MM.1S (cell line): ENCODE measurements at regions not wholly inside any gene's neighbourhood (a gene's known extent, or its start where the extent isn't known, plus 50 kb on each side); places are given as distances from the start of the nearest gene placed in this dataset.

ENCODE experiments used
- DNase-seq: peaks from one replicate; pipeline ENCODE4 v3.0.0-alpha.2; 2015
- H2AFZ ChIP-seq: fragments of 300-600 bp; sonication (generic); 2 replicates; pipeline ENCODE4 v1.6.0; 2016; ENCODE audit warnings: antibody characterized with exemption, low read length
- H3F3A ChIP-seq: fragments of 300-600 bp; sonication (generic); 2 replicates; pipeline ENCODE4 v1.6.1; 2016; ENCODE audit warnings: mild to moderate bottlenecking, antibody characterized with exemption, low read length, moderate library complexity, mixed read lengths; ENCODE audit not compliant: insufficient read depth
- H3K27ac ChIP-seq: fragments of 300-600 bp; sonication (generic); 2 replicates; pipeline ENCODE4 v1.5.1; 2016; ENCODE audit warnings: mild to moderate bottlenecking, low read length
- H3K27me3 ChIP-seq: fragments of 300-600 bp; sonication (generic); replicated peaks from 2 replicates; pipeline ENCODE4 v1.6.0; 2016; ENCODE audit warnings: low read length; ENCODE audit not compliant: insufficient read depth
- H3K36me3 ChIP-seq: fragments of 300-600 bp; sonication (generic); replicated peaks from 2 replicates; pipeline ENCODE4 v1.6.1; 2016; ENCODE audit warnings: mild to moderate bottlenecking, low read length, mixed read lengths; ENCODE audit not compliant: insufficient read depth
- H3K4me1 ChIP-seq: fragments of 300-600 bp; sonication (generic); 2 replicates; pipeline ENCODE4 v1.6.1; 2016; ENCODE audit warnings: low read length, mixed read lengths
- H3K4me2 ChIP-seq: fragments of 300-600 bp; sonication (generic); 2 replicates; pipeline ENCODE4 v1.6.0; 2016; ENCODE audit warnings: low read depth, low read length
- H3K4me3 ChIP-seq: fragments of 300-600 bp; sonication (generic); 2 replicates; pipeline ENCODE4 v1.5.1; 2016; ENCODE audit warnings: low read length, mixed read lengths
- H3K79me2 ChIP-seq: fragments of 300-600 bp; sonication (generic); 2 replicates; pipeline ENCODE4 v1.6.1; 2016; ENCODE audit warnings: mixed run types, low read length, mixed read lengths
- H3K9ac ChIP-seq: fragments of 300-600 bp; sonication (generic); 2 replicates; pipeline ENCODE4 v1.6.1; 2016; ENCODE audit warnings: low read length, mixed read lengths
- H3K9me2 ChIP-seq: fragments of 300-600 bp; sonication (generic); replicated peaks from 2 replicates; pipeline ENCODE4 v1.6.1; 2016; ENCODE audit warnings: mild to moderate bottlenecking, low read length, mixed read lengths; ENCODE audit not compliant: insufficient read depth
- H3K9me3 ChIP-seq: fragments of 300-600 bp; sonication (generic); replicated peaks from 2 replicates; pipeline ENCODE4 v1.6.1; 2016; ENCODE audit warnings: mild to moderate bottlenecking, low read length, mixed read lengths; ENCODE audit not compliant: insufficient read depth
- H4K20me1 ChIP-seq: fragments of 300-600 bp; sonication (generic); 2 replicates; pipeline ENCODE4 v1.6.1; 2016; ENCODE audit warnings: mild to moderate bottlenecking, low read length, moderate library complexity, mixed read lengths; ENCODE audit not compliant: insufficient read depth
- CTCF ChIP-seq: fragments of 300-600 bp; sonication (generic); IDR thresholded peaks from 2 replicates; pipeline ENCODE4 v1.5.1; 2016; ENCODE audit warnings: antibody characterized with exemption, low read length, mixed read lengths
- EZH2 ChIP-seq: fragments of 300-600 bp; sonication (generic); optimal IDR thresholded peaks from 2 replicates; pipeline ENCODE3; 2017; ENCODE audit warnings: low read depth, mild to moderate bottlenecking, antibody characterized with exemption, low read length, mixed read lengths
- EZH2phosphoT487 ChIP-seq: fragments of 300-600 bp; sonication (generic); IDR thresholded peaks from 2 replicates; pipeline ENCODE4 v1.6.1; 2018; ENCODE audit warnings: antibody characterized with exemption, low read length

- Histone ChIP-seq H4K20me1 (no peaks in the 10 kb centered on the region), H3K27me3 (no peaks in the 10 kb centered on the region; the same call in 1 of the 2 replicates), H2AFZ (no peak overlapping the region), H3K79me2 (no peaks in the 10 kb centered on the region), H3K4me1 (peaks cover 16% of the 10 kb centered on the region), H3K4me3 (no peak overlapping the region), H3K36me3 (no peaks in the 10 kb centered on the region), H3F3A (peaks cover 5% of the 10 kb centered on the region), H3K27ac (no peak overlapping the region), H3K9me3 (no peaks in the 10 kb centered on the region), H3K9ac (no peak overlapping the region), H3K9me2 (no peaks in the 10 kb centered on the region), H3K4me2 (no peak overlapping the region)
- TF ChIP-seq CTCF (no peak), EZH2 (no peak), EZH2phosphoT487 (no peak)
- DNase-seq = no peak
These were observed 110.5 kb downstream of the TOMM20 start for GRCh38 chr1:235018161-235018560.

- TF ChIP-seq EZH2phosphoT487 (no peak), CTCF (no peak), EZH2 (no peak)
- Histone ChIP-seq H3K4me3 (no peak overlapping the region), H3K9me3 (no peaks in the 10 kb centered on the region), H3K9me2 (no peaks in the 10 kb centered on the region), H2AFZ (no peak overlapping the region), H3K4me1 (peaks cover 20% of the 10 kb centered on the region), H4K20me1 (no peaks in the 10 kb centered on the region), H3K79me2 (no peaks in the 10 kb centered on the region), H3K9ac (no peak overlapping the region), H3K4me2 (no peak overlapping the region), H3K27ac (no peak overlapping the region), H3F3A (peaks cover 6% of the 10 kb centered on the region), H3K36me3 (no peaks in the 10 kb centered on the region), H3K27me3 (no peaks in the 10 kb centered on the region; the same call in 1 of the 2 replicates)
- no peak for DNase-seq
These were observed 110.9 kb downstream of the TOMM20 start for GRCh38 chr1:235017719-235018118.

- H3K4me1 ChIP-seq = peaks cover 25% of the 10 kb centered on the region
- no peaks in the 10 kb centered on the region for H3K36me3 ChIP-seq
- DNase-seq = no peak
- no peaks in the 10 kb centered on the region for H3K9me3 ChIP-seq
- H3K9ac ChIP-seq = no peak overlapping the region
- H2AFZ ChIP-seq = no peak overlapping the region
- no peaks in the 10 kb centered on the region for H3K9me2 ChIP-seq
- no peak overlapping the region for H3K4me2 ChIP-seq
- no peaks in the 10 kb centered on the region for H3K79me2 ChIP-seq
- no peak overlapping the region for H3K4me3 ChIP-seq
- H3K27ac ChIP-seq = no peak overlapping the region
- H3K27me3 ChIP-seq = no peaks in the 10 kb centered on the region; the same call in 1 of the 2 replicates
- no peaks in the 10 kb centered on the region for H4K20me1 ChIP-seq
- H3F3A ChIP-seq = peaks cover 11% of the 10 kb centered on the region
- TF ChIP-seq EZH2 (no peak), CTCF (no peak), EZH2phosphoT487 (no peak)
These were observed 111.4 kb downstream of the TOMM20 start for GRCh38 chr1:235017191-235017590.
